ENCODE measurements at regions not wholly inside any gene's neighbourhood (a gene's known extent, or its start where the extent isn't known, plus 50 kb on each side); places are given as distances from the start of the nearest gene placed in this dataset.

- DNase-seq = no peak
- Histone ChIP-seq H3K9me3 (no peaks in the 10 kb centered on the region; the same call in 1 of the 2 replicates), H3K36me3 (no peaks in the 10 kb centered on the region), H3K27me3 (no peaks in the 10 kb centered on the region), H3K4me1 (no peaks in the 10 kb centered on the region), H3K4me3 (ENCODE audit: low read depth, low read length) (no peak overlapping the region)
- TF ChIP-seq CTCF (IDR thresholded peaks at IDR 0.05; ENCODE audit: low read depth, low read length) = no peak
Observed at GRCh38 chr3:72675243-72675642, 173.0 kb downstream of the SHQ1 start.

- H3K9me3 ChIP-seq = no peaks in the 10 kb centered on the region; the same call in 1 of the 2 replicates
- no peaks in the 10 kb centered on the region for H3K4me1 ChIP-seq
- H3K27me3 ChIP-seq = no peaks in the 10 kb centered on the region
- DNase-seq = no peak
- no peak for TF ChIP-seq CTCF (IDR thresholded peaks at IDR 0.05; ENCODE audit: low read depth, low read length)
- no peaks in the 10 kb centered on the region for H3K36me3 ChIP-seq
- no peak overlapping the region for H3K4me3 ChIP-seq (ENCODE audit: low read depth, low read length)
Observed at GRCh38 chr3:72673011-72673771, 175.1 kb downstream of the SHQ1 start.

- H3K4me3 ChIP-seq (ENCODE audit: low read depth, low read length) = no peak overlapping the region
- DNase-seq = no peak
- H3K9me3 ChIP-seq = no peaks in the 10 kb centered on the region
- no peaks in the 10 kb centered on the region for H3K27me3 ChIP-seq
- TF ChIP-seq CTCF (IDR thresholded peaks at IDR 0.05; ENCODE audit: low read depth, low read length) = no peak
- no peaks in the 10 kb centered on the region for H3K36me3 ChIP-seq
- peaks cover 11% of the 10 kb centered on the region for H3K4me1 ChIP-seq
Observed at GRCh38 chr3:72669224-72669623, 179.0 kb downstream of the SHQ1 start.

GRCh38 chr3:72666447-72666755, 181.8 kb downstream of the SHQ1 start:
- TF ChIP-seq CTCF (IDR thresholded peaks at IDR 0.05; ENCODE audit: low read depth, low read length) = no peak
- Histone ChIP-seq H3K4me3 (ENCODE audit: low read depth, low read length) (no peak overlapping the region), H3K27me3 (no peaks in the 10 kb centered on the region), H3K9me3 (no peaks in the 10 kb centered on the region), H3K4me1 (peaks cover 17% of the 10 kb centered on the region), H3K36me3 (no peaks in the 10 kb centered on the region)
- DNase-seq = no peak

GRCh38 chr3:72665701-72666446, 182.4 kb downstream of the SHQ1 start:
- Histone ChIP-seq H3K9me3 (no peaks in the 10 kb centered on the region), H3K36me3 (no peaks in the 10 kb centered on the region), H3K4me1 (peaks cover 18% of the 10 kb centered on the region), H3K4me3 (ENCODE audit: low read depth, low read length) (peak overlapping the region; percentile 31), H3K27me3 (no peaks in the 10 kb centered on the region)
- TF ChIP-seq CTCF (IDR thresholded peaks at IDR 0.05; ENCODE audit: low read depth, low read length) = peak; percentile 90
- DNase-seq = peak; percentile 83

- Histone ChIP-seq H3K4me1 (peaks cover 24% of the 10 kb centered on the region), H3K9me3 (no peaks in the 10 kb centered on the region), H3K36me3 (no peaks in the 10 kb centered on the region), H3K27me3 (no peaks in the 10 kb centered on the region), H3K4me3 (ENCODE audit: low read depth, low read length) (no peak overlapping the region)
- DNase-seq = no peak
- TF ChIP-seq CTCF (IDR thresholded peaks at IDR 0.05; ENCODE audit: low read depth, low read length) = no peak
Observed at GRCh38 chr3:72665103-72665502, 183.1 kb downstream of the SHQ1 start.

Data from BE2C (cell line).